GM18517 (cell line): ENCODE measurements at regions not wholly inside any gene's neighbourhood (a gene's known extent, or its start where the extent isn't known, plus 50 kb on each side); places are given as distances from the start of the nearest gene placed in this dataset.

Source experiments
- ATAC-seq: cut with Tn5 transposase; IDR thresholded peaks from one replicate; pipeline ENCODE4 v1.9.1; 2021; ENCODE audit warnings: mild to moderate bottlenecking, moderate library complexity; ENCODE audit not compliant: unreplicated experiment

GRCh38 chr3:56985878-56986277 is 74.6 kb upstream of the SPATA12 start:
- ATAC-seq, result no peak

- no peak for ATAC-seq
These were observed 75.0 kb upstream of the SPATA12 start for GRCh38 chr3:56985460-56985859.

- no peak for ATAC-seq
These were observed 77.0 kb upstream of the SPATA12 start for GRCh38 chr3:56983427-56983826.

GRCh38 chr3:56981445-56982230 is 78.8 kb upstream of the SPATA12 start:
- ATAC-seq, result no peak

- ATAC-seq, result no peak
These were observed 79.6 kb upstream of the SPATA12 start for GRCh38 chr3:56980798-56981390.

- ATAC-seq, result no peak
These were observed 80.2 kb upstream of the SPATA12 start for GRCh38 chr3:56980243-56980642.

GRCh38 chr3:56979791-56980190 is 80.7 kb upstream of the SPATA12 start:
- ATAC-seq, result no peak

- ATAC-seq, result no peak
These were observed 82.9 kb upstream of the SPATA12 start for GRCh38 chr3:56977561-56977889.

GRCh38 chr3:56976651-56977560 is 83.6 kb upstream of the SPATA12 start:
- ATAC-seq, result no peak

GRCh38 chr3:56975567-56975966 is 84.9 kb upstream of the SPATA12 start:
- ATAC-seq, result no peak

GRCh38 chr3:56974247-56974930 is 86.1 kb upstream of the SPATA12 start:
- ATAC-seq, result no peak

- ATAC-seq, result no peak
These were observed 88.6 kb upstream of the SPATA12 start for GRCh38 chr3:56971816-56972215.

GRCh38 chr3:56971261-56971660 is 89.2 kb upstream of the SPATA12 start:
- ATAC-seq, result no peak

- ATAC-seq, result no peak
These were observed 90.0 kb upstream of the SPATA12 start for GRCh38 chr3:56970461-56970879.

- no peak for ATAC-seq
These were observed 90.6 kb upstream of the SPATA12 start for GRCh38 chr3:56969851-56970250.

GRCh38 chr3:56966509-56966908 is 94.0 kb upstream of the SPATA12 start:
- no peak for ATAC-seq

- no peak for ATAC-seq
These were observed 94.4 kb upstream of the SPATA12 start for GRCh38 chr3:56966104-56966503.

- no peak for ATAC-seq
These were observed 97.5 kb upstream of the SPATA12 start for GRCh38 chr3:56962922-56963321.

GRCh38 chr3:56962206-56962605 is 98.3 kb upstream of the SPATA12 start:
- no peak for ATAC-seq

- no peak for ATAC-seq
These were observed 100.1 kb upstream of the SPATA12 start for GRCh38 chr3:56960234-56960917.

GRCh38 chr3:56958879-56959278 is 101.6 kb upstream of the SPATA12 start:
- ATAC-seq, result no peak
